DND-41 (cell line): ENCODE measurements at regions not wholly inside any gene's neighbourhood (a gene's known extent, or its start where the extent isn't known, plus 50 kb on each side); places are given as distances from the start of the nearest gene placed in this dataset.

ENCODE experiments used
- ATAC-seq: fragments of 200-7000 bp; cut with Tn5 transposase; 3 replicates; pipeline ENCODE4 v1.9.1; 2021; ENCODE audit warnings: low read depth; ENCODE audit not compliant: insufficient read depth
- DNase-seq: peaks from one replicate; pipeline ENCODE4 v3.0.0-alpha.2; 2020
- H2AFZ ChIP-seq: 2 replicates; pipeline ENCODE4 v1.6.0; 2012; ENCODE audit warnings: low read depth, low read length
- H3K27ac ChIP-seq: 2 replicates; pipeline ENCODE4 v1.5.1; 2012; ENCODE audit warnings: low read length, inconsistent platforms
- H3K27me3 ChIP-seq: fragments of 200-600 bp; sonication (generic); 2 replicates; pipeline ENCODE4 v1.6.0; 2012; ENCODE audit warnings: low read length, mild to moderate bottlenecking, inconsistent platforms; ENCODE audit not compliant: insufficient read depth, poor library complexity
- H3K36me3 ChIP-seq: 2 replicates; pipeline ENCODE4 v1.5.1; 2012; ENCODE audit warnings: low read length, inconsistent platforms; ENCODE audit not compliant: insufficient read depth
- H3K4me1 ChIP-seq: 2 replicates; pipeline ENCODE4 v1.5.1; 2012; ENCODE audit warnings: mild to moderate bottlenecking, low read length; ENCODE audit not compliant: insufficient read depth
- H3K4me2 ChIP-seq: 2 replicates; pipeline ENCODE4 v1.6.0; 2012; ENCODE audit warnings: mild to moderate bottlenecking, moderate library complexity, low read length, inconsistent platforms; ENCODE audit not compliant: insufficient read depth
- H3K4me3 ChIP-seq, 2 experiments: fragments of 200-600 bp in 1 of 2; shearing (Covaris generic) in 1 of 2; 2 replicates each; pipeline ENCODE4 v1.5.1; 2012 to 2016; ENCODE audit warnings: inconsistent platforms in 2 of 2, low read length in 2 of 2, mild to moderate bottlenecking in 2 of 2, low read depth in 1 of 2, moderate library complexity in 1 of 2
- H3K79me2 ChIP-seq: 2 replicates; pipeline ENCODE4 v1.6.0; 2012; ENCODE audit warnings: low read length, inconsistent platforms; ENCODE audit not compliant: insufficient read depth
- H3K9ac ChIP-seq: 2 replicates; pipeline ENCODE4 v1.6.0; 2012; ENCODE audit warnings: low read depth, mild to moderate bottlenecking, inconsistent platforms, low read length, moderate library complexity
- H3K9me3 ChIP-seq: 2 replicates; pipeline ENCODE4 v1.5.1; 2012; ENCODE audit warnings: low read length, moderate library complexity, mild to moderate bottlenecking, inconsistent platforms; ENCODE audit not compliant: insufficient read depth, severe bottlenecking
- H4K20me1 ChIP-seq: 2 replicates; pipeline ENCODE4 v1.6.0; 2012; ENCODE audit warnings: low read length; ENCODE audit not compliant: insufficient read depth
- CTCF ChIP-seq: IDR thresholded peaks from 2 replicates; pipeline ENCODE4 v1.5.1; 2012; ENCODE audit warnings: borderline replicate concordance, low read length, moderate library complexity, mild to moderate bottlenecking; ENCODE audit not compliant: poor library complexity, severe bottlenecking; ENCODE audit errors: extremely low read depth
- EZH2 ChIP-seq: IDR thresholded peaks from 3 replicates; pipeline ENCODE4 v1.6.1; 2012; ENCODE audit warnings: borderline replicate concordance, low read depth, mild to moderate bottlenecking, moderate library complexity, low read length, inconsistent platforms; ENCODE audit not compliant: severe bottlenecking

- no peaks in the 10 kb centered on the region for H3K27me3 ChIP-seq
- no peak overlapping the region for H3K4me3 ChIP-seq
- H3K9ac ChIP-seq = no peak overlapping the region
- H3K4me1 ChIP-seq = no peaks in the 10 kb centered on the region
- DNase-seq (no peak), ATAC-seq (no peak)
- no peak overlapping the region for H2AFZ ChIP-seq
- H3K27ac ChIP-seq = no peak overlapping the region
- no peaks in the 10 kb centered on the region for H3K79me2 ChIP-seq
- H3K36me3 ChIP-seq = no peaks in the 10 kb centered on the region
- H4K20me1 ChIP-seq = no peaks in the 10 kb centered on the region
- no peaks in the 10 kb centered on the region for H3K9me3 ChIP-seq
- no peak for TF ChIP-seq EZH2
- no peak for TF ChIP-seq CTCF
- H3K4me2 ChIP-seq = no peak overlapping the region
Measured at GRCh38 chr9:129327552-129328328, 149.7 kb upstream of the IER5L start.

GRCh38 chr9:129326061-129327005, 148.3 kb upstream of the IER5L start:
- H3K79me2 ChIP-seq = no peaks in the 10 kb centered on the region
- H3K9ac ChIP-seq = no peak overlapping the region
- ATAC-seq (no peak), DNase-seq (no peak)
- H3K27ac ChIP-seq = no peak overlapping the region
- no peaks in the 10 kb centered on the region for H3K36me3 ChIP-seq
- H3K4me3 ChIP-seq = no peak overlapping the region
- no peak overlapping the region for H3K4me2 ChIP-seq
- no peak overlapping the region for H2AFZ ChIP-seq
- H3K27me3 ChIP-seq = peaks cover 8% of the 10 kb centered on the region
- no peaks in the 10 kb centered on the region for H3K4me1 ChIP-seq
- H4K20me1 ChIP-seq = no peaks in the 10 kb centered on the region
- no peak for TF ChIP-seq EZH2
- TF ChIP-seq CTCF = no peak
- no peaks in the 10 kb centered on the region for H3K9me3 ChIP-seq

- Histone ChIP-seq H3K4me2 (no peak overlapping the region), H3K79me2 (no peaks in the 10 kb centered on the region), H3K27me3 (peaks cover 22% of the 10 kb centered on the region), H3K9me3 (no peaks in the 10 kb centered on the region), H3K4me1 (peaks cover 13% of the 10 kb centered on the region), H4K20me1 (no peaks in the 10 kb centered on the region), H2AFZ (no peak overlapping the region), H3K36me3 (no peaks in the 10 kb centered on the region), H3K9ac (no peak overlapping the region), H3K27ac (no peak overlapping the region), H3K4me3 (no peak overlapping the region)
- DNase-seq = no peak
- ATAC-seq = no peak
- no peak for TF ChIP-seq EZH2
- TF ChIP-seq CTCF = no peak
Measured at GRCh38 chr9:129324808-129325502, 146.9 kb upstream of the IER5L start.
